ENCODE measurements at regions not wholly inside any gene's neighbourhood (a gene's known extent, or its start where the extent isn't known, plus 50 kb on each side); places are given as distances from the start of the nearest gene placed in this dataset.

DNA sequence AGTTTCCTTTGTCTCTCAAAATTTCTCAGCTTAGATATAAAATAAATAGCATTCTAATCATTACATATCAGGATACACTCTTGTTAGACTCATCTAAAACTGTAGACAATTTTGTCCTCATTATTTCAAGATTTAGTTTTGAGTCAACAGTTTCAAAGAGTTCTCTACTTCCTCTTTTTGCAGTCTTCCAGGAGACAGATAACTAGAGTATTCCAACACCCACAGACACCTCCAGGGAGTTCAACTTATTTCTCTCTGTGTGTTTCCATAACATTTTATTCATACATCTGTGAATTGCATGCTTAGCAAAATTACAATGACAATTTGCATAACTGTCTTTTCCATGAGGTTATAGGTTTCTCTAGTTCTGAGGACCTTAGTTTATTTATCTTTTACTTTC is 166.6 kb upstream of the HNMT start:
- H3K36me3 ChIP-seq (ENCODE audit: control insufficient read depth, insufficient read depth, low read length) = no peaks in the 10 kb centered on the region
- no peak overlapping the region for H3K27ac ChIP-seq (ENCODE audit: insufficient read depth, low read length)
- no peak overlapping the region for H3K4me2 ChIP-seq (ENCODE audit: extremely low read depth, insufficient read depth, low read length)
- no peaks in the 10 kb centered on the region for H3K4me1 ChIP-seq (ENCODE audit: control insufficient read depth, extremely low read depth, insufficient read depth, low read length)
- H2AFZ ChIP-seq (ENCODE audit: low read length) = no peak overlapping the region
- no peaks in the 10 kb centered on the region for H4K20me1 ChIP-seq (ENCODE audit: control insufficient read depth, extremely low read depth, insufficient read depth, low read length)
- H3K9ac ChIP-seq (ENCODE audit: insufficient read depth, low read length) = no peak overlapping the region
- no peaks in the 10 kb centered on the region for H3K27me3 ChIP-seq (ENCODE audit: control insufficient read depth, insufficient read depth, low read length)
- no peak for TF ChIP-seq EZH2 (IDR thresholded peaks at IDR 0.05; ENCODE audit: low read length, missing control alignments)
- no peak overlapping the region for H3K4me3 ChIP-seq (replicated peaks in 1 of 4; ENCODE audit: control extremely low read depth in 1 of 4, insufficient read depth in 1 of 4, low read depth in 3 of 4, low read length in 4 of 4)
- H3K79me2 ChIP-seq (ENCODE audit: control insufficient read depth, insufficient read depth, low read length) = no peaks in the 10 kb centered on the region
- no peaks in the 10 kb centered on the region for H3K9me3 ChIP-seq (ENCODE audit: control insufficient read depth, insufficient read depth, low read depth, low read length)
- no peak for DNase-seq (ENCODE audit: low read depth in 2 of 2)

DNA sequence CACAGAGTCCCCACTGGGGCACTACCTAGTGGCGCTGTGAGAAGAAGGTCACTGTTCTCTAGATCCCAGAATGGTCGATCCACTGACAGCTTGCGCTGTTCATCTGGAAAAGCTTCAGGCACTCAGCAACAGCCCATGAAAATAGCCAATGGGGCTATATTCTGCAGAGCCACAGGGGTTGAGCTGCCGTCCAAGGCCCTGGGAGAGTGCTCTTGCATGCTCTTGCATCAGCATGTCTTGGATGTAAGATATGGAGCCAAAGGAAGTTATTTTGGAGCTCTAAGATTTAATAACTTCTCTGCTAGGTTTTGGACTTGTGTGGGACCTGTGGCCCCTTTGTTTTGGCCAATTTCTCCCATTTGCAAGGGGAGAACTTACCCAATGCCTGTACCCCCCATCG is 164.7 kb upstream of the HNMT start:
- no peaks in the 10 kb centered on the region for H3K36me3 ChIP-seq (ENCODE audit: control insufficient read depth, insufficient read depth, low read length)
- no peak overlapping the region for H3K4me3 ChIP-seq (replicated peaks in 1 of 4; ENCODE audit: control extremely low read depth in 1 of 4, insufficient read depth in 1 of 4, low read depth in 3 of 4, low read length in 4 of 4)
- no peak for TF ChIP-seq EZH2 (IDR thresholded peaks at IDR 0.05; ENCODE audit: low read length, missing control alignments)
- TF ChIP-seq, protein P1, sequence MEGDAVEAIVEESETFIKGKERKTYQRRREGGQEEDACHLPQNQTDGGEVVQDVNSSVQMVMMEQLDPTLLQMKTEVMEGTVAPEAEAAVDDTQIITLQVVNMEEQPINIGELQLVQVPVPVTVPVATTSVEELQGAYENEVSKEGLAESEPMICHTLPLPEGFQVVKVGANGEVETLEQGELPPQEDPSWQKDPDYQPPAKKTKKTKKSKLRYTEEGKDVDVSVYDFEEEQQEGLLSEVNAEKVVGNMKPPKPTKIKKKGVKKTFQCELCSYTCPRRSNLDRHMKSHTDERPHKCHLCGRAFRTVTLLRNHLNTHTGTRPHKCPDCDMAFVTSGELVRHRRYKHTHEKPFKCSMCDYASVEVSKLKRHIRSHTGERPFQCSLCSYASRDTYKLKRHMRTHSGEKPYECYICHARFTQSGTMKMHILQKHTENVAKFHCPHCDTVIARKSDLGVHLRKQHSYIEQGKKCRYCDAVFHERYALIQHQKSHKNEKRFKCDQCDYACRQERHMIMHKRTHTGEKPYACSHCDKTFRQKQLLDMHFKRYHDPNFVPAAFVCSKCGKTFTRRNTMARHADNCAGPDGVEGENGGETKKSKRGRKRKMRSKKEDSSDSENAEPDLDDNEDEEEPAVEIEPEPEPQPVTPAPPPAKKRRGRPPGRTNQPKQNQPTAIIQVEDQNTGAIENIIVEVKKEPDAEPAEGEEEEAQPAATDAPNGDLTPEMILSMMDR (conservative IDR thresholded peaks at IDR 0.05 in 1 of 2, IDR thresholded peaks at IDR 0.05 in 1 of 2; ENCODE audit: low read depth in 1 of 2, low read length in 2 of 2) = no peak
- H3K27ac ChIP-seq (ENCODE audit: insufficient read depth, low read length) = no peak overlapping the region
- H3K27me3 ChIP-seq (ENCODE audit: control insufficient read depth, insufficient read depth, low read length) = no peaks in the 10 kb centered on the region
- no peaks in the 10 kb centered on the region for H3K79me2 ChIP-seq (ENCODE audit: control insufficient read depth, insufficient read depth, low read length)
- H2AFZ ChIP-seq (ENCODE audit: low read length) = no peak overlapping the region
- DNase-seq (ENCODE audit: low read depth in 2 of 2) = no peak
- no peak overlapping the region for H3K4me2 ChIP-seq (ENCODE audit: extremely low read depth, insufficient read depth, low read length)
- H3K9me3 ChIP-seq (ENCODE audit: control insufficient read depth, insufficient read depth, low read depth, low read length) = no peaks in the 10 kb centered on the region
- H3K4me1 ChIP-seq (ENCODE audit: control insufficient read depth, extremely low read depth, insufficient read depth, low read length) = no peaks in the 10 kb centered on the region
- H4K20me1 ChIP-seq (ENCODE audit: control insufficient read depth, extremely low read depth, insufficient read depth, low read length) = no peaks in the 10 kb centered on the region
- H3K9ac ChIP-seq (ENCODE audit: insufficient read depth, low read length) = no peak overlapping the region

- H3K9ac ChIP-seq (ENCODE audit: insufficient read depth, low read length) = no peak overlapping the region
- H3K36me3 ChIP-seq (ENCODE audit: control insufficient read depth, insufficient read depth, low read length) = no peaks in the 10 kb centered on the region
- TF ChIP-seq EZH2 (IDR thresholded peaks at IDR 0.05; ENCODE audit: low read length, missing control alignments) = no peak
- TF ChIP-seq, protein P1 (conservative IDR thresholded peaks at IDR 0.05 in 1 of 2, IDR thresholded peaks at IDR 0.05 in 1 of 2; ENCODE audit: low read depth in 1 of 2, low read length in 2 of 2) = no peak
- no peak overlapping the region for H2AFZ ChIP-seq (ENCODE audit: low read length)
- no peaks in the 10 kb centered on the region for H3K9me3 ChIP-seq (ENCODE audit: control insufficient read depth, insufficient read depth, low read depth, low read length)
- no peak overlapping the region for H3K4me2 ChIP-seq (ENCODE audit: extremely low read depth, insufficient read depth, low read length)
- no peak for DNase-seq (ENCODE audit: low read depth in 2 of 2)
- no peaks in the 10 kb centered on the region for H3K79me2 ChIP-seq (ENCODE audit: control insufficient read depth, insufficient read depth, low read length)
- no peaks in the 10 kb centered on the region for H4K20me1 ChIP-seq (ENCODE audit: control insufficient read depth, extremely low read depth, insufficient read depth, low read length)
- no peak overlapping the region for H3K4me3 ChIP-seq (replicated peaks in 1 of 4; ENCODE audit: control extremely low read depth in 1 of 4, insufficient read depth in 1 of 4, low read depth in 3 of 4, low read length in 4 of 4)
- no peaks in the 10 kb centered on the region for H3K27me3 ChIP-seq (ENCODE audit: control insufficient read depth, insufficient read depth, low read length)
- H3K4me1 ChIP-seq (ENCODE audit: control insufficient read depth, extremely low read depth, insufficient read depth, low read length) = no peaks in the 10 kb centered on the region
- H3K27ac ChIP-seq (ENCODE audit: insufficient read depth, low read length) = no peak overlapping the region
These were observed 163.9 kb upstream of the HNMT start for GRCh38 chr2:137800386-137800785.
